Right kidney (tissue), 1 donor: ENCODE measurements at regions not wholly inside any gene's neighbourhood (a gene's known extent, or its start where the extent isn't known, plus 50 kb on each side); places are given as distances from the start of the nearest gene placed in this dataset.

Experiments
- DNase-seq: peaks from one replicate; pipeline ENCODE4 v3.0.0-alpha.2; 2016

DNA sequence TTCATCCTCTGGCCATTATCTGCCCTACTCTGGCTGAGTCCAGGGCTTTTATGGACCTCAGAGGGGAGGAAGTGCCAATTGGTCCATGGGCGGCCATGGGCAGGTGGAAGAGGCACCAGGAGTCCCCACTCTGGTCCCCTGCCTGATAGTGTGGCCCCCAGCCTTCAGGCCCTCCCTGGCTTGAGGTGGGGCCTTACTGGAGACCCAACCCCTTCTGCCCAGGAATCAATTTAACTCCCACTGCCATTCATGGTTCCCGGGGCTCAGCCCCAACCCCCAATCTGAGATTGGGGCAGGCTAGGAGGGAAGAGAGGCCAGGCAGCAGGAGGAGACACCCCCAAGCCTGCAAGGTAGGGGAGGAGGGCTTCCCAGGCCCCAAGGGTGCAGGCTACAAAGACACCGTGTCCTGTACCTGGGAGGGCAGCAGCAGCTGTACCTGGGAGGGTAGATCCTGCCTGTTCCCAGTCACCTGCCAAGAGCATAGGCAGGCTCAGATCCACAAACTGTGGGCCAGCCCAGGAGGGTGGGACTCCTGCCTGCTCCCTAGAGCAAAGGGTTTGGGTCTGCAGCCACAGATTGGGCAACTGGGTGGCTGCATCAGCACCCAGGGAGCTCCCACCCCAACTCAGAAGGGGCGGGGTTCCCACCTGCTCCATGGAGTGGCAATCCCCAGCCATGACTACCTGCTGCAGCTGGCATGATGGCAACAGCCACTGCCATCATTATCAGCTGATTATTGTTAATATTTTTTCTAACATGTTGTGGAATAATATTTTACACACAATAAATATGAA lies 1044.1 kb upstream of the B3GALT2 start:
- DNase-seq = no peak

DNA sequence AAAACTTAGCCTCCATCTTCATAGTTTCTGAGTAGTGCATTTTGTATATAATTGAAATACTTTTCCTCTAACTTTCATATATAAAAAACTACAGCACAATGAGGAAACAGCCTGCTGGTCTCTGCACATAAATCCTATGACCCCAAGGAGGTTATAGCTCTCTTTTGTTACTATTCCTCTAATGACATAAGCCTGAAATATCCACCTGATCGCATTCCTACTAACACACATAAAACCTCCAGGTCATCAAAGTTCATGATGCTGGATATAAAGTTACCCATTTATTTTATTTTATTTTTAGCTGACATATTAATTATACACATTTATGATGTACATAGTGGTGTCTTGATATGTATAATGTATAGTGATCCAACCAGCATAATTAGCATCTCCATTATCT lies 1042.0 kb upstream of the B3GALT2 start:
- no peak for DNase-seq

- DNase-seq = no peak
These were observed 1040.7 kb upstream of the B3GALT2 start for GRCh38 chr1:194227161-194227560.

DNA sequence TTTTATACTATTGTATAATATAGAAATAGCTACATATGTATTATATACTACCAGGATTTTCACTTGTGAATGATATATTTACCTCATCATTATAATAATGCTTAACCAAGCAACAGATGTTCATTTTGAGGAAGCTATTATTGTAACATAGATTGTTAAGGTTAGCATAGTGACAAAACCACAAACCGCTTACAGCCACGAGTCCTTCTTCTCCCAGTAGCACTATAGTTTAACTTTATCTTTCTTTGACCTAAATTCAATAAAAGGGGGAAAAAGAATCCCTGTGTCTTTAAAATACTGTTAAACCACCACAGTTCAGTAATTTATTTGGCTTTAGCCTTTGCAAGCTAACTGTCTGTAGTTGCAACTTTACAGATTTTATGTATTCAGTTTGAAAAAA lies 1039.4 kb upstream of the B3GALT2 start:
- DNase-seq = no peak

- DNase-seq = no peak
These were observed 1037.2 kb upstream of the B3GALT2 start for GRCh38 chr1:194223596-194223995.

GRCh38 chr1:194215448-194215847 lies 1029.0 kb upstream of the B3GALT2 start:
- no peak for DNase-seq

- no peak for DNase-seq
These were observed 1028.3 kb upstream of the B3GALT2 start for GRCh38 chr1:194214735-194215134.

DNA sequence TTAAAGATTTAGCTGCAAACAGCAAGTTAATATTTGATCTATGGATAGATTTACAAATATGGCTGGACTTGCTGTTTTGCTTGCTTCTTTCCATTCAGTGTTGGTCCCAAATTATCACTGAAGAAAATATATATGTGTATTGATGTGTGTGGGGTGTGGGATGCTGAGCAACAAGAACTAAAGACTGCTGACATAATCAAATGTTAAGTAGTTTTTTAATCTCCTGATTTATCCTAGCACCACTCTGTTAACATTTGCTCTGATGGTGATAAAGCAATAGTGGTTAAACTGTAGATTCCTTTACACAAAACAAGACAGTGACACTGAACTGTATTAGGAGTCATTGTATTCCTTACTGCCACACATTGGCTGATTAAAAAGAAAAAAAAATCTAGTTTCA lies 1023.5 kb upstream of the B3GALT2 start:
- no peak for DNase-seq

DNA sequence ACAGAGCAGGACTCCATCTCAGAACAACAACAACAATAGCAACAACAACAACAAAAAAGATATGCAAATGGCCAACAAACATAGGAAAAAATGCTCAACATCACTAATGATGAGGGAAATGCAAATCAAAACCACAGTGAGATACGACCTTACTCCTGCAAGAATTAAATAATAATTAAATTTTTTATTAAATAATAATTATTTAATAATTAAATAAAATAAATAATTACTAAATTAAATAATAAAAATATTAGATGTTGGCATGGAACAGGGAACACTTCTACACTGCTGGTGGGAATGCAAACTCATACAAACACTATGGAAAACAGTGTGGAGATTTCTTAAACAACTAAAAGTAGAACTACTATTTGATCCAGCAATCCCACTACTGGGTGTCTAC lies 1022.3 kb upstream of the B3GALT2 start:
- no peak for DNase-seq

DNA sequence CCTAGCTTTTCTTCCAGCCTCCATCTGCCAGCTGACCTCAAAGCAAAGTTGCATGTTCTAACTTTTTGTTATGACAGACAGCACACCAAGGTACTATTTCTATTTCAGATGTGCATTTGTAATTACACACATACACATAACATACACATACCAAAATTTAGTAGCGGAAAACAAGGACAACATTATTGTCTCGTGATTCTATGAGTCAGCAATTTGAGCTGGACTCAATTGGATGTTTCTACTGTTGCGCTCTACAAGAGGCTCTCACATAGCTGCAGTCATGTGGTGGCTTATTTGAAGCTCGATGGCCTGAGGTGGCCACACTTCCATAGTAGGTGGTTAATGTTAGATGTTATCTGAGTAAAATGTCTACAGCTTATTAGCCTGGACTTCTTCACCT lies 1010.1 kb upstream of the B3GALT2 start:
- DNase-seq = no peak

DNA sequence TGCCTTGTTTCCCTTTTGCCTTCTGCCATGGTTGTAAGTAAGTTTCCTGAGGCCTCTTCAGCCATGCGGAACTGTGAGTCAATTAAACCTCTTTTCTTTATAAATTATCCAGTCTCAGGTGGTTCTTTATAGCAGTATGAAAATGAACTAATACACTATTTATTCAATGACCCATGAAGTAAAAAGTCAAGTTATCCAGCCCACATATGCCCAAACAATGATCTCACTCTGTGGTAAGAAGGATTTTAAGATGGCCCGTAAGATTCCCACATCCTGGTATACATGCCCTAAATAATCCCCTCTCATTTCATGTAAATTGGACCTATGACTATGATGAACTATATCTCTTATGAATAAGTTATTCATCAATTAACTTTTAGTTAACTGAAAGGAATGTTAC lies 1008.3 kb upstream of the B3GALT2 start:
- no peak for DNase-seq

DNA sequence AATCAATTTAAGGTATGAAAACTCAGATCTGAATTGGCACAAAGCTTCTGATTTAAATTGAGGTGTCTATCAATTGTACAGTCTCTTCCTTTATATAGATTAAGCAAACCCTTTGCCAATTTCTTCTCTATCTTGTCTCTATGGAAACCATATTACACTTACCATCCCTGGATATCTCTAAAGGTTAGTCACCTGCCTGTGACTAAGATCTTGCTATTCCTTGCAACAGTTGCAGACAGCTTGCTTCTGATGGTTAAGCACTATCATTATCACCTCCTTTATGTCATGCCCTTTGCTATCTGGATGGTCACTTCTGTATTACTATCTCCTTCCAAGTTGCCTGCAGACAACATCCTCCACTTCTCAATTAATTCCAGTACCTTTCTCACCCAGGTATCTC lies 998.6 kb upstream of the B3GALT2 start:
- DNase-seq = no peak

GRCh38 chr1:194184425-194184824 lies 998.0 kb upstream of the B3GALT2 start:
- DNase-seq = no peak

DNA sequence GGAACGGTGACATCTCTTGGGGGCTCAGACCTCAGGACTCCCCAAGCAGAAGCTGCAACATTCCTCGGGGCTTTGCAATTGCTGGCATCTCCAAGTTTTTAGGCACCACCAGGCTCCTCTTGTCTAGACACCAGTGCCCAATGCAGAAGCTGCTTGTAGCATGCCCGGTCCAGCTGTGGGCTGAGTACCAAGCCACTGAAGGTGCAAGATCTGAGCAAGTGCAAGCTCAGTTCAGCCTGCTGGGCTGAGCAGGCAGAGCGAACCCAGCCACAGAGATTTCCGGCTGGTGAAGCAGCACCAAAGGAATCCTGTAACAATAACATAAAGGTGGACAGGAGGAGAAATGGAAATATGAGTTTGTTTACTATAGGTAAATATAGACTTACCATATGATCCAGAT lies 995.4 kb upstream of the B3GALT2 start:
- DNase-seq = no peak

GRCh38 chr1:194176212-194176611 lies 989.8 kb upstream of the B3GALT2 start:
- DNase-seq = no peak

DNA sequence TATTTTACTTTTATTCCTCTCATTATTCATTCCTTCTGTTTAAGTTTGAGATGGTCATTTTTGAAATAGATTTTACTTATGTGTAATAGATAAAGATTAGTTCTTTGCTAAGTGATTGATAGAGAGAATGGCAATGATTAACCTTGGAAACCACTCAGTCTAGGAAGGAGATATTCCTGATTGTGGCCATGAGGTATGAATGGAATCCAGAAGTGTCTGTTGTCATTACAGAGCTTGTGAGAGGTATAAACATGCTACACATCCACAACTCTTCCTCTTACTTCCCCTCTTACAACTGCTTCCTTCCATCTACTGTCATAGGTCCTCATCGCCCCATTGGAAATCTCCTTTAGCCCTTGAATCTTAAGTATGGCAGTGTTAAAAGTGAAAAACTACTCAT lies 988.8 kb upstream of the B3GALT2 start:
- no peak for DNase-seq

GRCh38 chr1:194174528-194174927 lies 988.1 kb upstream of the B3GALT2 start:
- DNase-seq = no peak

DNA sequence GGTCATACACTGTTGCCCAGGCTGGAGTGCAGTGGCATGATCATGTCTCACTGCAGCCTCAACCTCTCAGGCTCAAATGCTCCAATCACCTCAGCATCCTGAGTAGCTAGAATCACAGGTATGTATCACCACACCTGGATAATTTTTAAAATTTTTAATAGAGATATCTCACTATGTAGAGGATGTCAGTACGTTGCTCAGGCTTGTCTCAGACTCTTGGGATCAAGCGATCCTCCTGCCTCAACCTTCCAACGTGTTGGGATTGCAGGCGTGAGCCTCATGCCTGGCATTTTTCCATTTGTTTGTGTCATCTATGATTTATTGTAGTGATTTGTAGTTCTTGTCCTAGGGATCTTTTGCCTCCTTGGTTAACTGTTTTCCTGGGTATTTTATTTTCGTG lies 985.2 kb upstream of the B3GALT2 start:
- no peak for DNase-seq

DNA sequence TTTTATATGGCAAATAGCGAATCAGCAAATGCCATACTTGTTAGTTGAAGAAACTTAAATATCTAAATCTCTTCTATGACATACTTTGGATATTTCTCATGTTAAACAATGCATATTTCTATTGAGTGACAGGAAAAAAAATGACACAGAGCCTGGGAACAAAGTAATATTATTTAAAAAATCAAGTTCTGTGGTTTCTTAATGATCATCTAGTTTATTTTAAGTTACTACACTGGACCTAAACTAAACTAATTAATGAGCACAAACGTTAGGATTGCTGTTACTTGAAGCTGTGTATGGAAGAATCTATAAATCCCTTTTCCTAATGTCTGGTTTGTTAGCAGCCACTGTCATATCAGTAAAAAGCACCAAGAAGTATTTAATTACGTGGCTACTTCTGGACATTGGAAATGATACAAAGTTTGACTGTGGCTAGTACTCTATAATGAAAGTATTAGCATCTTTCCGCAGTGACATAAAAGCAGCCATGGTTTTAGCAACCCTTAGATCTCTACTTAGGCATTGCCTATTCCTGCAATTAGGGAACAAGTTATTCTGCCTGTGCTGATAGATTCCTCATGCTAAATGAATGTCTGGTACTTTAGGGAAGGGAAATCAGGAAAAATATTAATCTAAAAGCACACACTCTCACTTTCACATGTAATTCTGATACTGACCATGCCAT lies 981.7 kb upstream of the B3GALT2 start:
- DNase-seq = no peak

- DNase-seq = no peak
These were observed 978.3 kb upstream of the B3GALT2 start for GRCh38 chr1:194164755-194165154.

- DNase-seq = no peak
These were observed 975.2 kb upstream of the B3GALT2 start for GRCh38 chr1:194161591-194161990.

- DNase-seq = no peak
These were observed 973.5 kb upstream of the B3GALT2 start for GRCh38 chr1:194159941-194160340.

- DNase-seq = no peak
These were observed 969.5 kb upstream of the B3GALT2 start for GRCh38 chr1:194155962-194156361.

- DNase-seq = no peak
These were observed 964.6 kb upstream of the B3GALT2 start for GRCh38 chr1:194151056-194151455.
